ENCODE measurements at regions not wholly inside any gene's neighbourhood (a gene's known extent, or its start where the extent isn't known, plus 50 kb on each side); places are given as distances from the start of the nearest gene placed in this dataset.
"Not testable (repeated sequence)": the region's sequence is repeated elsewhere in the genome, so short reads cannot be mapped to it uniquely, and the experiment has no call there.

DNA sequence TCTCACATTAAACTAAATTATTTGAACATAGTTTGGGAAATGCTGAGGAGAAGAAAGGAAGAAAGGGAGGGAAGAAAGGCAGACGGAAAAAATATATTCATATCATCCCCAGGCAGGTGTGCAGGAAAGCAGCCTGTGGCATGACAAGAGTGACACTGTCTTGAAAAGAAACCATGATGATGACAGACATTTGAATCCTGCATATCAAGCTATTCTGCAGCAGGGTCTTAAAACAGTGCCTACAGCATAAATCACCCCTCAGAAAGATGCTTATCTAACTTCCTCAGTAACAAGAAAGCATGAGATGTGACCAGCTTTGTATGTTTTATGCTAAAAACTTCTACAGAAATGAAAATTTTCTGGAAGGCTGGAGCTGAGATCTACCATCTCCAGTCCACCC lies 144.5 kb upstream of the GRM7 start:
- no peak for DNase-seq (ENCODE audit: low read depth in 4 of 4, low spot score in 3 of 4)

GRCh38 chr3:6717026-6717943 lies 143.6 kb upstream of the GRM7 start:
- no peak for DNase-seq (ENCODE audit: low read depth in 4 of 4, low spot score in 3 of 4)

GRCh38 chr3:6719999-6720398 lies 140.9 kb upstream of the GRM7 start:
- DNase-seq (ENCODE audit: low read depth in 4 of 4, low spot score in 3 of 4): no peak

DNA sequence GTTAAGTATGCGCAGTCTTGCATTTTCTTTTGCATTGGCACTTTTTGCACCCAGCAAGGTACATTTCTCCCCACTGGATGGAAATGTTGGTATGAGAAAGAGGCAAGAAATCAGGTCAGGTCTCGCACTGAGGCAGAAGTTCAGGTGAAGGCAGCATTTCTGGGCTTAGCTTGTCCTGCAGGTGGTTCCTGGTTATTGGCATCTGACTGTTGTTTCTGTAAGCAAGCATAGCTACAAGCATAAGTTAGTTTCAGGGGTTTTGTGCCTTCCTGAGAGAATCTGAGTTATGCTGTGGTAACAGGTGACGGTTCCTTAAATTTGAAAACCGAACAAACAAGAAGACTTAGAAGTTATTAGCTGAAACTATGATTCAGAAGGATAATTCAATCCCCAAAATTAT lies 139.4 kb upstream of the GRM7 start:
- DNase-seq (ENCODE audit: low read depth in 4 of 4, low spot score in 3 of 4): no peak

DNA sequence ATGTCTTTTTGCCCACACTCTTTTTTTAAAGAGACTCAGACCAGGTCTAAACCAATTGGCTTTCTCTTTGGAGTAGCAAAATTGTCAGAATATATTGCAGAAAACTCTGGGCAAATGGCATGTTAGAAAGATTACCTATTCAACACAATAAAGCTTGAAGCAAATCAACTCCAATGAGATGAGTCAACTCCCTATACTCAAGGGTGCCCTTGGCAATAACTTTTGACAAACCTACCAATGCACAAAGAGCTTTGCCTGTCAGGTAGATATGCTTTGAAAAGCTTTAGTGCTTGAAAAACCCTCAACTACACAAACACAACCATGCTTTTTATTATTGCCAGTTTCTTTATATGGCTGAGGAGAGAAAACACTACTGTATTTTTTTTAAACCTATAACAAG lies 137.7 kb upstream of the GRM7 start:
- no peak for DNase-seq (ENCODE audit: low read depth in 4 of 4, low spot score in 3 of 4)

- no peak for DNase-seq (ENCODE audit: low read depth in 4 of 4, low spot score in 3 of 4)
These were observed 134.1 kb upstream of the GRM7 start for GRCh38 chr3:6726811-6727210.

DNA sequence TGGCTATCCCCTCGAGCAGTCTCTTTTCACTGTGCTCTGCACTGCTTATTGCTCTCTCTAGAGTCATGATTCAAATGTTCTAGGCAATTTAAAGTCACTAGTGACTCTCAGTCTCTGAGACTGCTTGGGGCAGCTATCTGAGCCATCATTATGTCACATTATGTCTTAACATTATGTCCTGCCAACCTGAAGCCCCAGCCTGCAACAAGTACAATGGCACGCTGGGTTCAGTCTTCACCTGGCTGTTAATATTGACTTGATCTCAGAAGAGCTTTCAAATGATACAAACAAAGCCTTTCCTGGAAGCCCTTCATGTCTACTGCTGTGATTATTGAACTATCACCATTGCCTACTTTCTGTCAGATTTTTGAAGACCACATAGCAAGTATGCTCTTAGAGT lies 128.1 kb upstream of the GRM7 start:
- DNase-seq (ENCODE audit: low read depth in 4 of 4, low spot score in 3 of 4): no peak

GRCh38 chr3:6733699-6734394 lies 127.1 kb upstream of the GRM7 start:
- no peak for DNase-seq (ENCODE audit: low read depth in 4 of 4, low spot score in 3 of 4)

DNA sequence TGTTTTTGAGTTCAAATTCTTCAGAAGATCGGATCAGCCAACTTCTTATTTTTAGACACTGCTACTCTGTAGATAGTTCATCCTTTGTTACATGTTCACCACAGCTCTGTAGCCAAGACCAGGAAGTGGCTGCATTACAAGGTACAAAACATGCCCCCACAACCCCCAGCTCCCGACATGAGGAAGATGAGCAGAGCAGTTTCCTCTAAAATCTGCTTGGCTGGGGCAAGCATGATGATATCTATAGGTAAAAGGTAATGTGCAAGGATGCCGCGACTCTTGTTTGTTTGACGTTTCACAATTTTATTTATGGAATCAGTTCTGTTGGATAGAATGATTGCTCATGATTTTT lies 126.5 kb upstream of the GRM7 start:
- DNase-seq (ENCODE audit: low read depth in 4 of 4, low spot score in 3 of 4): no peak

GRCh38 chr3:6736836-6737629 lies 123.9 kb upstream of the GRM7 start:
- DNase-seq (ENCODE audit: low read depth in 4 of 4, low spot score in 3 of 4): peak in 1 of 4 donors; percentile 1

- no peak for DNase-seq (ENCODE audit: low read depth in 4 of 4, low spot score in 3 of 4)
These were observed 123.3 kb upstream of the GRM7 start for GRCh38 chr3:6737630-6738029.

DNA sequence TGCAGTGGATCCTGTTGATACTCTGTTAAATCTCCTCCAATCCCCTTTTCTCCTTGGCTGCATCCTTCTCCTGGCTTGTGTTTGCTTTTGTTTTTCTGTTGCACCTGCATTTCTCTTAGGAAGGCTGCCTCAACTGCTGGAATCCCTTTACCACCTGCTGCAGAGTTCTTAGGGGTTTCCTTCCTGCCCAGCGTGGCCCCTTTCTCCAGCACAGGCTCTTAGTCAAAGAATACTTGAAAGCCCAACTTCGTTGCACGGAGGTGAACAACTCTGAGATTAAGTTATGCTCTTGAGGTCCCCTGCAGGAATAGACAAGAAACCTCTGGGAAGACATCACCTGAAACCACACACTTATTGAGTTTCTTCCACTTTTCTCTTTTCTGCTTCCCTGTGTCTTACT lies 121.6 kb upstream of the GRM7 start:
- DNase-seq (ENCODE audit: low read depth in 4 of 4, low spot score in 3 of 4): no peak

- no peak for DNase-seq (ENCODE audit: low read depth in 4 of 4, low spot score in 3 of 4)
These were observed 117.7 kb upstream of the GRM7 start for GRCh38 chr3:6743067-6743720.

DNA sequence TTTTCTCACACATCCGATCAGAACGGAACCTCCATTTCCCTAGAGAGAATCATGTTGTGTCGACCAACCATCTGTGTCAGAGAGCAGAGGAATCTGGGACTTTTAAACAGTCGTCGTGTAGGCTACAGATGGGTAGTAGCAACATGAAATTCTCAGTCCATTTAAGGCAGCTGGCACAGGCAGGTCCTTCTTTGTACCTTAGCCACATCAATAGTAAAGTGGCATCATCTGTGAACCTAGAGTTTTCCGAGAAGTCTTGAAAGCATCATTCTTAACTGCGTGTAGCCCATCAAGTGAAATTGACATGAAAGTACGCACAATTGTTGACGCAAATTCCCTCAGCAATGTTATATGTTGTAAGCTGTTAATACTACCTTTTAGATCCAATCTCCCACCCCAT lies 114.5 kb upstream of the GRM7 start:
- no peak for DNase-seq (ENCODE audit: low read depth in 4 of 4, low spot score in 3 of 4)

GRCh38 chr3:6747017-6747416 lies 113.9 kb upstream of the GRM7 start:
- DNase-seq (ENCODE audit: low read depth in 4 of 4, low spot score in 3 of 4): no peak

- DNase-seq (ENCODE audit: low read depth in 4 of 4, low spot score in 3 of 4): no peak
These were observed 110.1 kb upstream of the GRM7 start for GRCh38 chr3:6750782-6751181.

DNA sequence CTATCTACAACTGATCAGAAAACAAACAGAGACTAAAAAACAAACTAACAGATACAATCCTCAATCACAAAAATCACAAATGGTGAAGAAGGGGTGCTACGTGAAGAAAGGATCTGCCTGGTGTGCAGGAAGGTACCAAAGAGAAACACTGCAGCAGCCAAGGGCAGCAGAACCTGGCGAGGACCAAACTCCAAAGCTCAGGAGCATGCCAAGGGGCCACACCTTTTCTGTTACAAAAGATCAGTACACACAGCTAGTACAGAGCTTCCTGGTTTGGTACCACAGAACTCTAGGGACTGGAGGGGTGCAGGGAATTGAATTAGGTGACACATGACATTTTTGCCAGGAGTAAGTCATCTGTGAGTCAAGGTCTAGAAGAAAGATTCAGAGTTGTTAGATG lies 107.4 kb upstream of the GRM7 start:
- DNase-seq (ENCODE audit: low read depth in 4 of 4, low spot score in 3 of 4): no peak

GRCh38 chr3:6769532-6770396 lies 91.2 kb upstream of the GRM7 start:
- DNase-seq (ENCODE audit: low read depth in 4 of 4, low spot score in 3 of 4): not testable (repeated sequence)

- no peak for DNase-seq (ENCODE audit: low read depth in 4 of 4, low spot score in 3 of 4)
These were observed 90.6 kb upstream of the GRM7 start for GRCh38 chr3:6770397-6770690.

- DNase-seq (ENCODE audit: low read depth in 4 of 4, low spot score in 3 of 4): no peak
These were observed 89.7 kb upstream of the GRM7 start for GRCh38 chr3:6771171-6771570.
